ENCODE measurements at regions not wholly inside any gene's neighbourhood (a gene's known extent, or its start where the extent isn't known, plus 50 kb on each side); places are given as distances from the start of the nearest gene placed in this dataset.

DNA sequence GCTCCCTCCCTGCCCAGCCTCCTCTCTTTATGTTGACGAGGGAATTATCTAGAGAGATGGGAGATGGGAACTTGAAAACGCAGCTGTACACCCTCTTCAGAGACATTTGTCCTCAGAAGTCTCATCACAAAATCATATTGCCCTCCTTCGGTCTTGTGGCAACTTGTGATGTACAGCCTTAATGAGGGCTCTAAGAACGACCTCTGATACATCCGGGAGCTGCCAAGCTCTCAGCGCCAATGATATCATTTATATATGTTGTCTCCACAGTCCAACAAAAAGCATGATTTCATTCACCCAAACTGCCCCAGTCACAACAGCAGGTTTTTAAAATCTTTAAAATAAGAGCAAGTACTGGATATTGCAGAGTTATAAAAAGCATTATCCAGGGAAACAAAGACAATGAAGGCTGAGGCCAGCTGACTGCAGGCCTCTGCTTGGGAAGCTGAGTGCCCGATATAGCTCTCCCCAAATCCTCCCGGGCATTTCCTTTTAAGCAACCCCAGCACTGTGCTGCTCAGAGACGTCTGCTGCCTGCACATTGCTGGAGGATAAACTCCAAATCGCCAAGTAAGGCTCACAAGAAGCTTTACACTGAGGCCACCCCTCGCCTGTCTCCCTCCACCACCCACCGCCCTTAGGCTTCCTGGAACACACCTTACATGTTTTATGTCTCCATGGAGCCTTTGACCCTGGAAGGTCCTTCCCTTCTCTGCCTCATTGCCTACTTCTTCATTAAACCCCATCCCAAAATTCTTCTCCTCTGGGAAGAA, 236.1 kb downstream of the C1orf94 start:
- TF ChIP-seq CTCF (optimal IDR thresholded peaks at IDR 0.05 in 1 of 3, IDR thresholded peaks at IDR 0.05 in 1 of 3, conservative IDR thresholded peaks at IDR 0.05 in 1 of 3; ENCODE audit: extremely low read depth in 1 of 3, insufficient read depth in 2 of 3, low read length in 3 of 3) (no peak), EZH2 (IDR thresholded peaks at IDR 0.05; ENCODE audit: low read length) (no peak)
